Activated naive CD4-positive, alpha-beta T cell (primary cell): ENCODE measurements at regions not wholly inside any gene's neighbourhood (a gene's known extent, or its start where the extent isn't known, plus 50 kb on each side); places are given as distances from the start of the nearest gene placed in this dataset.
"Not testable (repeated sequence)": the region's sequence is repeated elsewhere in the genome, so short reads cannot be mapped to it uniquely, and the experiment has no call there.

ENCODE experiments used
- DNase-seq, 4 experiments: peaks; one replicate each; lab custom pipeline; 2025; lab: John Stamatoyannopoulos, UW

DNA sequence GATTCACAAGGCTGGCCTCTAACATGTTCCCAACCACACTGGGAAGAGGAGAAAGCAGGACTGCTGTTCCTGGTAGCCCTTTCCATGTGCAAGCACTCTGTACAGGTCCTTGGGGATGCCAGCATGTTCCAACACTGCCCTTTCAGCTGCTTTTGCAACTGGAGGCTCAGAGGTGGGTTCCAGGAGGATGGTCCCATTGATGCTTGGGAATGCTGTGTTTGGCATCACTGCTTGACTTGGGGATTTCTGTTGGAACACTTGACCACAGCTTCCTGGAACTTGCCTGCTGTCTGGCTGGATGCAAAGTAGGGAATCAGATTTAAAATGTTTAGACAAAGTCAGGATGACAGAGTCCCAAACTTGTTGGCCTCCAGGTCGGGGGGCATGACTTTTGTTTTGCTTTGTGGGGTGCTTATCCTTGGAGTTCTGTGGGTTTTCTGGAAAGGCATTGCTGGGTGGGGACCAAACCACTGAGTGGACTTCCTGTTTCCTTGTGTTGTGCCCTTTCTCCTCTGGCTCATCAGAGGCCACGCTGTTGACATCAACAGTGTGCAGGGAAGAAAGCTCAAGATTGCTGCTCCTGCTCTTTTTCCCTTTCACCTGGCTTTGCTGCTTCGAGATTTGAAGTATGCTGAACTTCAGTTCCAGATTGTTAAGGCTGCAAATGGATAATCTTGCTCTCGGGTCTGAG, 148.5 kb upstream of the RPS23 start:
- DNase-seq, result no peak

DNA sequence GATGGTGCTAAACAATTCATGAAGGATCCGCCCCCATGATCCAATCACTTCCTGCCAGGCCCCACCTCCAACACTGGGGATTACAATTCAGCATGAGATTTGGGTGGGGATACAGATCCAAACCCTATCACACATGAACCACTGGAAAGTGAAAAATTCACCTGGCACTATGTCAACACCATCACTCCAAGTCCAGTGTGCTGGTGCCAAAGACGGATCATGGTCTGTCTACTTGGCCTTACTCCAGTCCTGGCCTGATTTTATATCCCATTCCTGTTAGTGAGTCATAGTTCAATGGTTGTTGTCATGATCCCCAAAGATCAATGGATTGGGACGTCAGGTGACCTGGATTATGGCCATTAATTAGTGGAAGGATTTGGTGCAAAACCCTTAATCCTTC, 147.4 kb upstream of the RPS23 start:
- DNase-seq, result no peak

DNA sequence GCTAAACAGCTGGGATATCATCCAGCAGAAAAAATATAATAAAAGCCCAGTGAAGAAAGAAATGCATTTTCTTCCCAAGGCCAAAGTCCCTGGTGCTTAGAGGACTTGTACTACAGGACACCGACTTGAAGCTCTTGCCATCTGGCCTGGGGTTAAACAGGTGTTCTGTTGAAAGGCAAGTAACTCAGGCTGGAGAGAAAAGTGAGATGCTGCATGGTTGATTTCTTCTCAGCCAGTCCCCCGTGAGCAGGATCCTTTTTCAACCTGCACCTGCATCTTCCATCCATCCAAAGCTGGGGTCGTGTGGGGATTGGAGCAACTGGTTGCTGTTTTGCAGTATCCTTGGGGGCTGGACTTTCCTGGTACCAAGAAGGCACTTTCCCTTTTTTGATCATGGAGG, 146.1 kb upstream of the RPS23 start:
- no peak for DNase-seq

DNA sequence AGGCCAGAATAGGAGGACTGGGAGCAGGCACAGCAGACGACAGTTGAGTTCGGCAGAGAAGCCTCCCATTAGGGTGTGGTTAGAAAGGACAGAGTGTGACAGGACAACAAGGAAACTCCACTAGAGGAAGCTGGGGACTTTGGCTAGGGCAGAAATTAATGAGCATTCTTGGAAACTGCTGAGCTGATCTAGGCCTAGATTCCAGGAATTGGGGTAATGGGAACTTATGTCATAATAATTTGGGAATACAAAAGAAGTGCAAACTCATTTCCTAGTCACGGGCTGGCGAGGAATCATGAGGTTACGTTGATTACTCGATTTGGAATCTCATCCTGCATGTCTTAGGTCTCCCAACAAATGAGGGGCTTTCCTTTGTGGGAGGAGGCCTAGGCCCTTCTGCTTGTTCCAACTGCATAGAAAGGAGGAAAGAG, 144.6 kb upstream of the RPS23 start:
- no peak for DNase-seq

DNA sequence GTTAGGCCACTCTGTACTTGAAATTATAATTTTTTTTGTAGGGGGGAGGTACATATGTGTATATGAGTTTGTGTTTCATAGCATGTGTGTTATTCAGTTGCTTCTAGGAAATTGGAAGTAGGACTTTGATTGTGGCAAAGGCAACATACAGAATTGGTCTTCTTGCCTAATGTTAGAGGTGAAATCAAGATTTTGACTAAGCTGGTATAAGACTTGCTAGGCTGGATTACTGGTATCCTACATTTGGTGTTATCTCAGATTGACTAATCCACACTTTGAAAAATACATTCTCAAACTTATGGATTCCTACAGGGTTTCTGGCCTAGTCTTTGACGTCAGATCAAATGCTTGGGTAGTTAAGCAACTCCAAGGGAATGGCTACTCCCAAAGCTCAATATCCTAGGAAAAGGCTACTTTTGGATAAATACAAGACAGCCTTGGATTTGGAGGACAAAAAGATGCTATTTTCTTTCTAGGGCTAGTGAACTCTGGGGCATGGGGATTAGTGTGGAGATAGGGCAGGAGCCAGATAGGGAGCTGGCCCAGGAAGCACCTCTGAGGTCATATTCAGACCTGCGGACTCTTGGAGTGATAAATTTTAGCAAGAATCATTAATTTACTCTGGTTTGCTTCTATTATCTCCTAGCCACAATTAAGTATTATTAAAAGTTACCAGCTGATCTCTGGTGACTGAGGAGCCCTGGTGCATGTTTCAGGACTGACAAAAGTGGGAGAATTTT, 144.0 kb upstream of the RPS23 start:
- no peak for DNase-seq

DNA sequence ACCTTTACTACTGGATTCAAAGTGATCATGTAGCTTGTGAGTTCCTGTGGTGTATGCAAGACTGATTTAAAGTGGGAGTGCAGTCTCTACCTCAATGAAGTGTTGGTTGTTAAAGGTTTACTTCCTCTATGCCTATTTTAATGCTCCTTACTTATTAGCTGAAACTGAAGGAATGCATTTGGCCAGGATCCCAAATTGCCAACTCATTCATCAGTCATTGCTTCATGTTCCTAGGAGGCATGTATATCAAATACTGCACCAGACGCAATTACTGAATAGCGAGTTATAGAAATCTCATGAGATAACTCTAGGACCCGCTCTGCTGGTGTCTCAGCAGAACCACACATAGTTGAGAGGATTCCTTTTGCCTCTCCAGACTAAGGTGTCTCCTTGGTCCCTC, 143.0 kb upstream of the RPS23 start:
- no peak for DNase-seq

DNA sequence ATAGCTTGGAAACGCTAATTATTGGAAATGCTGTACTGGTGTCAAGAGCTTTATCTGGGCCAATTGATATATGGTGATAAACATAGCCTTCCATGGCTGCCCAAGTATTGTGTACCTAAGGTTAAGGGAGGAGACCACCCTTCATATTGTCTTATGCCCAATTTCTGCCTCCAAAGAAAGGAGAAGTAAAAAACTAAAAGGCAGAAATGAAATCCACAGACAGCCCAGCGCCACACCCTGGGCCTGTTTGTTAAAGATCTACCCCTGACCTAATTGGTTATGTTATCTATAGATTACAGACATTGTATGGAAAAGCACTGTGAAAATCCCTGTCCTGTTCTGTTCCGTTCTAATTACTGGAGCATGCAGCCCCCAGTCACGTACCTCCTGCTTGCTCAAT, 142.4 kb upstream of the RPS23 start:
- not testable (repeated sequence) for DNase-seq

DNA sequence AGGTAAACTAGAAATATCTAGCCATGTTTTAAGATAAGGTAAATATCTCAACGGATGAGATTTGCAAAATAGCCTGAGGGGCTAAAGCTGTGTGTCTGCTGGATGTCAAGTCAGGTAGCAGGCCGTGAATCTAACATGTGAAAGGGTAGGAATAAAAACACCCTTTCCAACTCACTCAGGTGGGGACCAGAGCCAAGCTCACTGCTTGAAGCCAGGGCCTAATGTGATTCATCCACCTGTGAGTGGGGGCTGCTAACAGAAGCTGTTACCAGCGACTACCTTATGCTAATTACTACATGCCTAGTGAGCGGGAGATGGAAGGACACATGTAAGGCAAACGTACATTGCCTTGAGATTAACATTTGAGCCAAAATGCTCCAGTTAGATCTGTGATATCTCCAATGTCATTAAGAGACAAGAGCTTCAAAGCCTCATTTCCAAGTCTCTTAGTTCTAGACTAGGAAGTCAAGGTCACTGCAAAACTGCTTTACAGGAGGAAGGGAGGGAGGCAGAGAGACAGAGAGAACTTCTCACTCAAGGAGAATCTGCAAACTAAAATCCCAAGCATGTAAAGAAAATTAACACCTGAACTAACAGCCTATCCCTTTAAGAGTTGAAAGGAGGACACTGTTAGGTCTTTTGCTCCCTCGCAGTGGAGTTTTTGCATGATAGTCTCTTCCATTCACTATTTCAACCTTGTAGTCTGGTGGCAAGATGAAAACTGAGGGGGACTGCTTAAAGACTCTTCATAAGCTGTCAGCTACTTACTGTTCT, 141.6 kb upstream of the RPS23 start:
- DNase-seq, result no peak

DNA sequence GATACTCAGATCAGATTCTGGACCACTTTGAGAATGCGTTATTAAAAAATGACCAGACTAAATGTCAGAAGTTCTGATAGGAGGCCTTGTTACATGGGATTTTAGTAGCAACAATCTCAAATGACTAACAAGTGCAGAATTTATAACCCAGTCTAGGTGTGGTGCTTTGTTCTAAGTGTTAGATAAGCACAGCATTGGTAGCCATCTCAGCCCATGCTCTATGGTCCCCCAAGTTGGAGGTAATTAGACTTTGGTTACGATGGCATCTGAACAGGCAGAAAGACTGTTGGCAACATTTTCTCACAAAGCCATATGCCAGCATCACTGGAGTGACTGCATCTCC, 140.4 kb upstream of the RPS23 start:
- DNase-seq, result no peak

DNA sequence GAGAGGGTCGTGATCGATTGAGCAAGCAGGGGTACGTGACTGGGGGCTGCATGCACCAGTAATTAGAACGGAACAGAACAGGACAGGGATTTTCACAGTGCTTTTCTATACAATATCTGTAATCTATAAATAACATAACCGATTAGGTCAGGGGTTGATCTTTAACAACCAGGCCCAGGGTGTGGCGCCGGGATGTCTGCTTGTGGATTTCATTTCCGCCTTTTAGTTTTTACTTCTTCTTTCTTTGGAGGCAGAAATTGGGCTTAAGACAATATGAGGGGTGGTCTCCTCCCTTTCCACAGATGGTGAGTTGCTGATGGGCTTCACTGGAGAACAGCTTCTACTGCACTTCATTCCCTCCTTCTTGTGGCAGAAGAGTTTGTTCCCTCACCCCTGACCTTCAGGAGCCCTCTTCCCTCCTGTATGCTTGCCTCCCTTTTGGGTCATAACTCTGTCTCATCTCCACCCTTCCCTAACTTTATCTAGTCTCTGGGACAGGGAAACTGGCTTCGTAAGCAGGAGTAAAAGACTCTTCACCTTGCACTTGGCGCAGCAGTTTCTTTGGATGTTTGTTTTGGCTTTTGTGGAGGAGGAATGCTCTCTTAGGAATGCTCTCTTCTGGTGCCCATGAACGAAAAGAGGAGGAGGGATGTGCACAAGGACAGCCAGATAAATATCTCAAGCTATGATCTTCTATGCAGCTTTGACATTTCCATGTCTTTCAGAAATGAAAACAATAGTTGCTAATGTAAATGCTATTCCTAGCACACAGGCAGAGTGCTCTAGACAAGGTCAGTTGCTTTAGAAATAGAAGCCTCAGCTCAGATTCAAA, 139.8 kb upstream of the RPS23 start:
- DNase-seq, result no peak

DNA sequence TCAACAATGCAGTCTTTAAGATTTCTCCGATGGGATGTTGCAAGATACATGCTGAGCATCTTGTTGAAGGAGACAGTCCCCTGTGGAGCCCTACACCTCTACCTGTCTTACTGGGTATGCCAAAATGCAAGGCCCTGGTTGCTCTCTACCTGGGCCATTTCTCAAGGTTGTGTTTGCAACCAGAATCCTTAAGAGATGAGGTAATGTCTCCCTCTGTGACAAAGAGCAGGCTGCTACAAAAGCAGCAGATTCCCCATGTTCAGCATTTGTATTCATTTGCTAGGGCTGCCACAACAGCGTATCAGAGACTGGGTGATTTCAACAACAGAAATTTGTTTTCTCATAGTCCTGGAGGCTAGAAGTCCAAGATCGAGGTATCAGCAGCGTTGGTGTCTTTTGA, 138.4 kb upstream of the RPS23 start:
- no peak for DNase-seq

DNA sequence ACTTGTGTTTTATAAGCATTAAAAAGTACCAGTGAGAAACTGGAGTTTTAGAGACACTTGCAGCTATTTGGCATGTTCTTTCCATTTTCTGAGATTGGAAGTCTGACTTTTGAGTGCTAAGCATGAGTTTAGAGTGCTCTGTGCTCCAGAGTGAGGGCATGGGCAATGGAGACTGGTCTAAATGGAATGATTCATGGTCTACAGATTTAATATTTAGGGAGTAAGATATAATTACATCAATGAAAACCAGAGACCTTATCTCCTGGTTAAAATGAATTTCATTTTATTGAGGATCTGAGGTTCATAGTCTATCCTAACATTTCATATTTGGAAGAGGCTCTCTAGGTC, 135.9 kb upstream of the RPS23 start:
- no peak for DNase-seq

DNA sequence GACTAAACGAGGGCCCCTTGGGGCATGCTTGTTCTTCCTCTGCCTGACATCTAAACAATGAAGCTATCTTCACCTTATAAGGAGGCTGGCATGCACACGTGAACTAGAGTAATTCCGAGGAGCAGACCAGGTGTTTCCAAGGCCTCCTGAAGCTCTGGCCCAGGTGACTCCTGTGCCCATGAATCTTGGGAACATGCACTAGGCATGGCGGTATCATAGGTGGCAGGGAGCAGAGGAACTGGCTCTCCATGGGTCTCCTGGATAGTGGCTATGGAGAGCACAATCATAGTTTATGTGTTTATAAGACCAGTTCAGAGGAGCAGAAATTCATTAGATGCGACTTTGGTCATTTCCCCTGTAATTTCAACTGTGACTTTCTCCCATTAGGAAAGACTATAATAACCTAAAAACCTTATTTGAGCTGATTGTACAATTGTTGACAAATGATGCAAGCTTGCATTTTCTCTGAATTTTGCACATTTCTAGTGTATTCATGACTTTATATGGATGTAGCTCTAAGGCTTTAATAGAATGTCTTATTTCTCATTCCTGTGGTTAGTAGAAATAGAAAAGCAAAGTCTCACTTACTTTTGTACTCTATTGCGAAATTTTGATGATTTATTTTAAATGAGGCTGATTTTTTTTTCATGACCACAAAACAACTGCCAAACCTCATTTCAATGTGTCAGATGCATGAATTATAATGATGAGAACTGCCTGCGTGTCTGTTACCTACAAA, 135.3 kb upstream of the RPS23 start:
- DNase-seq, result no peak

DNA sequence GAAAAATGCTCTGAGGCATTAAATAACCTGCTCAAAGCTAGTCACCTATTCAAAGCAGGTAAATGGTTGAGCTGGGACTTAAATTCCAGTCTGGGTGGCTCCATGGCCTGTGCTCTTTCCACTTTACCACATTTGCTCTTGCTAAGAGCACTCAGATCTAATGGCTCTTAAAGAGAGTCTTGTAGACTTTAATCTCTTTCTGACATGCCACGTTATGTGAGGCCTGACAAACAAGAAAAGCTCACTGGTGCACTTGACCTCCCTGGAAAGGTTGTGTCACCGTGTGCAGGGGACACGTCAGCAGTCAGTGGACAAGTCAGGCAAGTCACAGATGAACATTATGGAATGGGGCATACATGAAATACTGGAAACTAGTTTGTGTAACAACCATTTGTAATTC, 129.9 kb upstream of the RPS23 start:
- DNase-seq, result no peak

DNA sequence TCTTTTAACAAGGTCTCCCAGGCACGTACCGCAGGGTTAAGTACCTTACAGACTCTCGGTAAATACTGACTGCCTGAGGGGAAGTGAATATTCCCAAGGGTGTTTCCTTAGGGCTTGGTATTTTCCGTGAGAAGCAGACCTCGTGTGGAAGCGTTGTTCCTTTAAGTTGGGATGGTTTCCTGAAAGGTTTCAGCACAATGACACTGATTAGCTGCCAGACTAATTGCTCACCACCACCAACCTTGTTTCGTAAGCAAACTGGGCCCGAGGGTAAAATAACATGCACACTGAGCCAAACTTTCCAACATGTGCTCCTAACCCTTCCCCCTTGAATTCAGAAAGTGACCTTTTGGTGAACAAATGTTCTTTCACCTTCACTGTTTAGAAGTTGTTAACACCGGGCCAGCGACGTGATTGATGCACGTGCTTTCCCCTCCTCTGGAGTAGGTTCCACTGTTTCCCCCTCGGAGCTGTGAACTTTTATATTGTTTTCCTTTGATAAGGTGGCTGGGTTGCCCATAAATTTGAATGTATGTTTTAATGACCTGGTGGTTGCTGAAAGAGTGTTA, 128.1 kb upstream of the RPS23 start:
- DNase-seq, result no peak

DNA sequence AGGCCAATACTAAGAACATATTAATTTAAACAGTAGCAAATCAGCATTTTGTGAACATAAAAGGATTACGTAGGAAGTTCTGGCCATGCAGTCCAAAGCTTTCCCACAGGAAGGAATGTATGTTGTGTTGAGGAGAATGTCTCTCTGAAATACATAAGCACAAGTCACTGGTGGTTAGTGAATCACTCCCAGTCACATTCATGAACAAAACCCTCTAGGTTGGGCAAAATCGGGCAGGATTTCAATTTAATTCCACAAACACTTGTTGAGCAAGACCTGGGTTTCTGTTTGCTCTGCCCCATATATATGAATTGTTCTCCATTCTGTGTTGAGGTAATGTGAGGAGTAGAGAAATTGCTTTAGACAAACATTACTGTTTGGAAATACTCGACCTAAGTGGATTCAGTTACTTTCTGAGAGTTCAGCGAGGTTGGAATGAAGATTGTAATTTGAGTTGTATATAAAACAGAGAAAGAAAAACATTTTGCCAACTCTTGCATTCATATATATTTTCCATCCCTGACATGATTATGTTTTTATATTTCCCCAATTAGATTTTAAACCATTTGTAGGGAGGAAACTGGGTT, 127.6 kb upstream of the RPS23 start:
- DNase-seq, result no peak

DNA sequence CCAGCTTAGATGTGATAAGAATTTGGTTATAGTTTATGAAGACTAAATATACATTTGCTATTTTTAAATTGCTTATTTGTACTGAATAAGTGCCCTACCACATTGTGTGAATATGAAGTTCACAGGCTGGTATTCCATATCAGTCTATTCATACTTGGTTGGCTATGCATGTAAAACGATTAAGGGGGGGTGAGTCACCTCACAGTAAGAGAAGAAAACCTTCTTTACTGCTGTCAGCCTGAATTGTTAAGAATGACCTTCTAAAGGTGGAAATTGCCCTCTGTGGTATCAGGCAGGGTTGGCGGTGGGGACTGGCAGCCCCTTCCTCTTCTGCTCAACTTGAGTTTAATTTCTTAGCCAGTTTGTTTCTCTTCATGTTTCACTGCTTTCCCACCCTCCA, 127.0 kb upstream of the RPS23 start:
- no peak for DNase-seq

DNA sequence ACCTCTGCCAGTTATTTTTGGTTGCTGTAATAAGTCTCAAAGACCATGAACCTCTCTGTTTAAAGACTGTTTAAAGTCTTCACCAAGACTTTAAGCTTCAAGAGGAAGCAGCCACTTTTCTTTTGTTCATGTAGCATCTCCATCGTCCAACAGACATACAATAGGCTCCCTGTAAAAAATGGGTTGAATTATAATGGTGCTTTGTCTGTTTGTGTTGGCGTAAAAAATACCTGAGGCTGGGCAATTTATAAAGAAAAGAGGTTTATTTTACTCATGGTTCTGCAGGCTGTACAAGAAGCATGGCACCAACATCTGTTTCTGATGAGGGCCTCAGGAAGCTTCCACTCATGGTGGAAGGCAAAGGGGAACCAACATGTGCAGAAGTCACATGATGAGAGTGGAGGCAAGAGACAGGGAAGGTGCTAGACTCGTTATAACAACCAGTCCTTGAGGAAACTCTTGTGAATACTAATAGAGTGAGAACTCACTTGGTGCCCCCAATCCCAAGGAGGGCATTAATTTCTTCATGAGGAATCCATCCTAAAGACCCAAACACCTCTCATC, 126.3 kb upstream of the RPS23 start:
- DNase-seq, result no peak

DNA sequence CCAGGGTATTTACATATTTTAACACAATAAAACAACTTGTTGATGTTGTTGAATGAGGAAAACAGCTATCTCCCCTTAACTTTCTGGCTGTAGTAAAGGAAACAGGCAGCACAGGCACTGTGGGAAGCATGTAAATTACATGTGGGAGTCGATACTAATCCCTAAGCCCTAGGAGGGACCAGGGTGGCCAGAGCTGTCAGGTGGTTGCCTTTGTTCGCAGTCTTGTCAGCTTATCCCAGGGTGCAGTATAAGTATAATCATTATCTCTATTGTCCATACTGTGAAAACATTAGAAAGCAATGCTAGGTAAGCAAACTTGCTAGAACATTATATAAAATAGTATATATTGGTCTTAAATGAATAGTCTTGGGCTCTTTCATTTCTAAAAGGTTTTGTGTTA, 125.6 kb upstream of the RPS23 start:
- DNase-seq, result no peak

DNA sequence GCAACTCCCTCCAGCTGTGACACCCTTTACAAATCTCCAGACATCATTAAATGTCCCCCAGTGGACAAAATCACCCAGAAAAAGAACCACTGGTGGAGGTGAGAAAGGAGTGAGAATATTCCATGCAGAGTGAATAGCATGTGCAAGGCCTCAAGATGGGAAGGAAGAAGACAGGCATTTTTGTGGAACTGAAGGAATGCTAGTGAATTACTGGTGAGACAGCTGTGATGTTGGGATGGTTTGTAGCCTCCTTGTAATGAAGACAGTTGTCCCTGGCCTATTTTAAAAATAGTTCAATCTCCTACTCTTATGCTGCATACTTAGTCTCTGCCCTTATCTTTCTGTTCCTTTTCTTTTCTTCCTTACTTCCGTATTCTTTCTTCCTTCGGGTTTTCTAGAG, 124.9 kb upstream of the RPS23 start:
- no peak for DNase-seq

DNA sequence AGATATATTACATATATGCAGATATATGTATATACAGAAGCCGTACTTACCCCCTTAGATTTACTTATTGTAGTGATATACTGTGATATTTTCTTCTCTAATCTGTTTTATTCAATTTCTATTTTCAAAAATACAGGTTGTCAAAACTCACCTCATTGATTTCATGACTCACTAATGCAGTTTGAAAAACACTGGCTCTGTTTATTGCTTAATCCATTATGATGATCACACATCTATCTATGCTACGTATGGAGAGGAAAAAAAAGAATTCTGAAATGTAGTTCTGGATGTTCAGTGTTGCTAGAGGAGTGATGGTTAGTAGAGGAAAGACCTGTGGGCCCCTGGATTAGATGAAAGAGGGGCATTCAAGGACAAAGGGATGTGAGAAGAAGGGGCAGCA, 121.0 kb upstream of the RPS23 start:
- DNase-seq, result no peak
